HG02973 (cell line): ENCODE measurements at regions not wholly inside any gene's neighbourhood (a gene's known extent, or its start where the extent isn't known, plus 50 kb on each side); places are given as distances from the start of the nearest gene placed in this dataset.
"Not testable (repeated sequence)": the region's sequence is repeated elsewhere in the genome, so short reads cannot be mapped to it uniquely, and the experiment has no call there.

Experiments used
- ATAC-seq: cut with Tn5 transposase; IDR thresholded peaks from one replicate; pipeline ENCODE4 v1.9.1; 2021; ENCODE audit warnings: moderate library complexity; ENCODE audit not compliant: unreplicated experiment

DNA sequence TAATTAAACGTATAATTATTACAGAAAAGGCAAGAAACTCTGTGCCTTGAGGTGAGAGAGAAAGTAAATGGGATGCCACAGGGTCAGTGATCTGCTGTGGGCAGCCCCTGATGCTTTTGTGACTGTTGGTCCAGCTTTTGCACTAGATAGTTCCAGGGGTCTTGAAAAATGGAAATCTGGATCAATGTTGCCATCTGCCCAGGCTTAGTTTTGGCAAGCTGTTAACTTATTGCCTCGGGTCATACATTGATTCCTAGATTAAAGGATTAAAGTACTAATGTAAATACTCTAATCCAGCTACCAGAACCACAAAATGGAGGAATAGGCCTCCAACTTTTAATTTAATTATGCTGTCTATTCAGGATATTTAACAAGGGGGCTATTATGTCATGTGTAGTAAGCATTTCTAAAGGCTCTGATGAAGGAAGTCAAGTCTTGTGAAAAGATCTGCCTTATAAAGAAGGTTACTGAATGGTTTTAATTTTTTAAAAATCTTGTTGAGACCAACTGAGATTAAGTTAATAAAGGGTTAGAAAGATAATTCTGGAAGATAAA, 376.0 kb upstream of the HS3ST5 start:
- ATAC-seq = no peak

GRCh38 chr6:114718186-114718585, 375.4 kb upstream of the HS3ST5 start:
- no peak for ATAC-seq

- ATAC-seq = peak; percentile 60
Observed at GRCh38 chr6:114714836-114715507, 372.1 kb upstream of the HS3ST5 start.

DNA sequence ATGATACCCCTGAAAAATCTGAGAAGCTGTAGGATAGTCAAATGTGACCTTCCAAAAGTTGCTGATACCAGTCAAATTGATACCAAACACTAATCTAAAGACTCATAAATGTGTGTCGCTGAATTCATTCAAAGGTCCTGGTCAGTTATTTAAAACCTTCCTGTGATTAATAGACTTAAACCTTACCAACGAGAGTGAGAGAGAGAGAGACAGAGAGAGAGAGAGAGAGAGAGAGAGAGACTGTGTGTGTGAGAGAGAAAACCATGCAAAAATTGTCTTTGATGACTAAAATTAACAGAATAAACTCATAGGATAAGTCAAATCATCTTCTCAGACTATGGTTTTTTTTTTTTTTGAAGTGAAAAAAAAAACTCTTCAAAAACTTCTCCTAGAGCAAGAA, 370.9 kb upstream of the HS3ST5 start:
- no peak for ATAC-seq

- ATAC-seq = no peak
Observed at GRCh38 chr6:114712129-114712662, 369.4 kb upstream of the HS3ST5 start.

- ATAC-seq = no peak
Observed at GRCh38 chr6:114707081-114707620, 364.3 kb upstream of the HS3ST5 start.

- ATAC-seq = no peak
Observed at GRCh38 chr6:114690625-114691024, 347.8 kb upstream of the HS3ST5 start.

- ATAC-seq = no peak
Observed at GRCh38 chr6:114659513-114659912, 316.7 kb upstream of the HS3ST5 start.

DNA sequence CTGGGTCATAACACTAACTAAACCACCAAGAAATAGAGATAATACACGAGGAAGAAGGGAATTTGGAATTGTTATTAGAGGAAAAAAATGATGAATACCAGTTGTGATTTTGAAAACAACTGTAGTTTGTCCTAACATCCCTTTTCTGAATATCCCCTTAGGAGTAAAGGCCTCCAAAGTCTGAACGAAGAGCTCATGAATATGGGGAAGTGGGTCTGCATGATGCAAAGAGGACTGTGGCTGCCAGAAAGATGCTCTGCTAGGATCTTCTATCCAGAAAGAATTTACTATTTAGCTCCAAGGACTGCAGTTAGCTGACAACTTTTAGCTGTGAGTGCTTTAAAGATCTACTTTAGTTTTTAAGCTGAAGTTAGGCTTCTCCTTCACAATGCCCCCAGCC, 308.8 kb upstream of the HS3ST5 start:
- no peak for ATAC-seq

- ATAC-seq = no peak
Observed at GRCh38 chr6:114650891-114651290, 308.1 kb upstream of the HS3ST5 start.

- no peak for ATAC-seq
Observed at GRCh38 chr6:114649298-114649697, 306.5 kb upstream of the HS3ST5 start.

- no peak for ATAC-seq
Observed at GRCh38 chr6:114648847-114649246, 306.0 kb upstream of the HS3ST5 start.

- ATAC-seq = no peak
Observed at GRCh38 chr6:114638341-114638740, 295.5 kb upstream of the HS3ST5 start.

GRCh38 chr6:114634016-114634415, 291.2 kb upstream of the HS3ST5 start:
- no peak for ATAC-seq

- not testable (repeated sequence) for ATAC-seq
Observed at GRCh38 chr6:114626226-114626625, 283.4 kb upstream of the HS3ST5 start.

- ATAC-seq = no peak
Observed at GRCh38 chr6:114619621-114620200, 276.9 kb upstream of the HS3ST5 start.

- no peak for ATAC-seq
Observed at GRCh38 chr6:114611696-114612095, 268.9 kb upstream of the HS3ST5 start.

GRCh38 chr6:114608091-114608490, 265.3 kb upstream of the HS3ST5 start:
- ATAC-seq = no peak

GRCh38 chr6:114605656-114606055, 262.8 kb upstream of the HS3ST5 start:
- no peak for ATAC-seq

- ATAC-seq = no peak
Observed at GRCh38 chr6:114600381-114600780, 257.6 kb upstream of the HS3ST5 start.

DNA sequence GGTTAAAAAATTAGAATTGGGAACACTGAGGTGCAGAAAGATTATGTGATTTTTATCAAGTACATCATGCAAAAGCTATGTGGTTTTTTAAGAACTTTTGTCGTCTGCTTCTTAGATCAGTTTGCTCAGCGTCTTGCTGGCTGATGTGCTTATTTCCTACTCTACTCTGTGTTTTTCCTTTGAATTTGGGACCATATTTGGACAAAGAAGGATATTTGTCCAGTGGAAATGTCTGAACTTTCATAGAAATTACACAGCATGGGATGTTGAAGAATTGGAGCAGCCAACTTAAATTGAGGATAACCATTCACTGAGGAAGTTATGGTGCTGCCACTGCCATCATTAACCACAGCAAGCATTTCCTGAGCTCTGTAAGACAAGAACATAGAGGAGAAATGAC, 252.8 kb upstream of the HS3ST5 start:
- ATAC-seq = no peak

GRCh38 chr6:114595186-114595585, 252.4 kb upstream of the HS3ST5 start:
- ATAC-seq = no peak
